Fibroblast of lung (primary cell): ENCODE measurements at regions not wholly inside any gene's neighbourhood (a gene's known extent, or its start where the extent isn't known, plus 50 kb on each side); places are given as distances from the start of the nearest gene placed in this dataset.

ENCODE experiments used
- DNase-seq, 2 donors: peaks; one replicate each; pipeline versions ENCODE4 v3.0.0 to v3.0.0-alpha.2; 2010; ENCODE audit warnings: low read depth in 2 of 2
- H2AFZ ChIP-seq: 2 replicates; pipeline ENCODE4 v1.5.1; 2012; ENCODE audit warnings: low read length, control low read depth, inconsistent platforms
- H3K27ac ChIP-seq: 2 replicates; pipeline ENCODE4 v1.5.1; 2011; ENCODE audit warnings: low read length, control low read depth; ENCODE audit not compliant: insufficient read depth
- H3K27me3 ChIP-seq: 2 replicates; pipeline ENCODE4 v1.5.1; 2011; ENCODE audit warnings: mild to moderate bottlenecking, low read length; ENCODE audit not compliant: control insufficient read depth, insufficient read depth
- H3K36me3 ChIP-seq: 2 replicates; pipeline ENCODE4 v1.5.1; 2011; ENCODE audit warnings: low read length; ENCODE audit not compliant: control insufficient read depth, insufficient read depth
- H3K4me1 ChIP-seq: 2 replicates; pipeline ENCODE4 v1.5.1; 2011; ENCODE audit warnings: low read length; ENCODE audit not compliant: control insufficient read depth, insufficient read depth; ENCODE audit errors: extremely low read depth
- H3K4me2 ChIP-seq: 2 replicates; pipeline ENCODE4 v1.5.1; 2011; ENCODE audit warnings: low read length, control low read depth; ENCODE audit not compliant: insufficient read depth; ENCODE audit errors: extremely low read depth
- H3K4me3 ChIP-seq, 4 experiments: fragments of 200-600 bp in 1 of 4; sonication (generic) in 1 of 4; replicated peaks in 1 of 4; 2 replicates each; pipeline ENCODE4 v1.5.1; 2011 to 2016; ENCODE audit warnings: low read length in 4 of 4, low read depth in 3 of 4, mild to moderate bottlenecking in 3 of 4, control low read depth in 2 of 4, inconsistent platforms in 1 of 4, mixed read lengths in 1 of 4; ENCODE audit not compliant: insufficient read depth in 1 of 4; ENCODE audit errors: control extremely low read depth in 1 of 4
- H3K79me2 ChIP-seq: 2 replicates; pipeline ENCODE4 v1.5.1; 2012; ENCODE audit warnings: mild to moderate bottlenecking, low read length, inconsistent platforms; ENCODE audit not compliant: control insufficient read depth, insufficient read depth
- H3K9ac ChIP-seq: 2 replicates; pipeline ENCODE4 v1.5.1; 2011; ENCODE audit warnings: mild to moderate bottlenecking, low read length, control low read depth; ENCODE audit not compliant: insufficient read depth
- H3K9me3 ChIP-seq: 2 replicates; pipeline ENCODE4 v1.5.1; 2012; ENCODE audit warnings: low read depth, low read length; ENCODE audit not compliant: control insufficient read depth, insufficient read depth
- H4K20me1 ChIP-seq: 2 replicates; pipeline ENCODE4 v1.5.1; 2011; ENCODE audit warnings: low read length; ENCODE audit not compliant: control insufficient read depth, insufficient read depth; ENCODE audit errors: extremely low read depth
- CTCF ChIP-seq, 2 donors: IDR thresholded peaks in 1 of 2; conservative IDR thresholded peaks in 1 of 2; 1 replicate in 1 of 2; 2 replicates in 1 of 2; pipeline ENCODE4 v1.5.1; 2011 to 2012; ENCODE audit warnings: low read length in 2 of 2, control low read depth in 1 of 2, inconsistent platforms in 1 of 2, low read depth in 1 of 2, mild to moderate bottlenecking in 1 of 2
- EZH2 ChIP-seq: IDR thresholded peaks from 2 replicates; pipeline ENCODE4 v1.5.1; 2012; ENCODE audit warnings: low read length, control low read depth, mild to moderate bottlenecking; ENCODE audit errors: missing control alignments

DNA sequence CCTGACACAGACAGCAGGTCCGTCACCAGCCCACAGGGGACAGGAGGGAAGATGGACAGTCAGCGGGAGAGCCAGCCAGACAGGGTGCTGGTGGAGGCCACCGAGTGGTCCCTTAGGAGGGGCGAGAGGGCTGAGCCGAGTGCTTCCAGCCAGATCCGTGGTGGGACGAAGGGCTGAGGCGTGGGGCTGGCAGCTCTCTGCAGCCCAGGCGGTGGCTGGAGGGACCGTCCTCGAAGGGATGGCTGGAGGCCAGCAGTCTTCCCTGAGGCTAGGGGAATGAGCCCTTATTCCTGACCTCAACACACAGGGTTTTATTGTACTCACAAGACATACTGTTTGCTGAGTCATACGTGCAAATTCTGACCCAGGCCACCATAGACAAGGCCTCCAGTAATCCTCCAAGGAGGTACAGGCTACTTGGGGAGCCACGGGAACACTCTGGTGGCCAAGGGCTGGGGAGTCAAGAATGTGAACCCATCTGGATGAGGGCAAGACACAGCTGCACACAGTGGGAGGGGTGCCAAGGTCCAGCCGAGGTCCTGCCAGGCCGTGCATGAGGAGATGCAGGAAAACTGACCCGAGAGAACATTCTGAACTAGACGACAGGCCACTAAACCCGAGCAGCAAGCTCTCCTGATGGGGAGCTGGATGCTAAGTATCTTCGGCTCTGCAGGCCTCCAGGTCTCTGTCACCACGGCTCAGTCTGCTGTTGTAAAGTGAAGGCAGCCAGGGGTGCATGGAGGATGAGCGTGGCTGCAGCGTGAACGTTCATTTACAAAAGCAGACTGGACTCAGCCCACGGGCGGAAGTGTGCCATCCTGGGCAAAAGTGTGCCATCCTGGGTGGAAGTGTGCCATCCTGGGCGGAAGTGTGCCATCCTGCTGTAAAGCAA, 242.5 kb downstream of the TTLL2 start:
- no peak overlapping the region for H3K4me2 ChIP-seq
- H4K20me1 ChIP-seq: no peaks in the 10 kb centered on the region
- H3K27me3 ChIP-seq: no peaks in the 10 kb centered on the region
- no peaks in the 10 kb centered on the region for H3K36me3 ChIP-seq
- no peak for DNase-seq
- H3K4me3 ChIP-seq: no peak overlapping the region
- TF ChIP-seq CTCF (conservative IDR thresholded peaks at IDR 0.05 in 1 of 2, IDR thresholded peaks at IDR 0.05 in 1 of 2; ENCODE audit: low read depth in 1 of 2, low read length in 2 of 2) (no peak), EZH2 (no peak)
- no peak overlapping the region for H3K9ac ChIP-seq
- H3K79me2 ChIP-seq: no peaks in the 10 kb centered on the region
- no peak overlapping the region for H2AFZ ChIP-seq
- H3K27ac ChIP-seq: no peak overlapping the region
- H3K4me1 ChIP-seq: no peaks in the 10 kb centered on the region
- no peaks in the 10 kb centered on the region for H3K9me3 ChIP-seq

DNA sequence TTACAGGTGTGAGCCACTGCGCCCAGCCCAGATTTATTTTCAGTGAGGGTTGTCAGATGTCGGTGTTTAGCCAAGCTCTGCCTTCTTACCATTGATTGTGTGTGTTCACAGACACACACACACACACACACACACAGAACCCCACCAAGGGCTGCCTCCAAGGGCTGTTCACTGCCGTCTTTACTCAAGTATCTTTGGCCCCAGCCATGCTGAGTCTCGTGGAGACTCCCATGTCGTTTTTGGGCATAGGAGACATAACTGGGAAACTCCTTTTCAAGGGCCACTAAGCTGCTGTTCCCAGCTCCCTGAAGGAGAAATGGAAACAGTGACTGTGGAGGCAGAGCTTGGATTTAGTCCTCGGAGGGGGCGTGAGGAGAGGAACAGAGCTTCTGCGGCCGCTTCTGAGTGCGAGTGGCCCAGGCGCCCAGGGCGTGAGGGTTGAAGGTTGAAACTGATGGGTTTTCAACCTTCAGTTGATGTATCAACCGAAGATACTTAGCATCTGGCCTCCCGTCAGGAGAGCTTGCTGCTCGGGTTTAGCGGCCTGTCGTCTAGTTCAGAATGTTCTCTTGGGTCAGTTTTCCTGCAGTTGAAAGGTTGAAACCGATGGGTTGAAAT, 243.6 kb downstream of the TTLL2 start:
- H3K4me3 ChIP-seq: no peak overlapping the region
- no peak overlapping the region for H3K27ac ChIP-seq
- no peak overlapping the region for H3K9ac ChIP-seq
- TF ChIP-seq EZH2: no peak
- no peak for TF ChIP-seq CTCF (conservative IDR thresholded peaks at IDR 0.05 in 1 of 2, IDR thresholded peaks at IDR 0.05 in 1 of 2; ENCODE audit: low read depth in 1 of 2, low read length in 2 of 2)
- no peak for DNase-seq
- no peaks in the 10 kb centered on the region for H3K36me3 ChIP-seq
- no peaks in the 10 kb centered on the region for H4K20me1 ChIP-seq
- no peaks in the 10 kb centered on the region for H3K79me2 ChIP-seq
- no peaks in the 10 kb centered on the region for H3K4me1 ChIP-seq
- no peaks in the 10 kb centered on the region for H3K27me3 ChIP-seq
- H2AFZ ChIP-seq: no peak overlapping the region
- H3K4me2 ChIP-seq: no peak overlapping the region
- H3K9me3 ChIP-seq: no peaks in the 10 kb centered on the region

DNA sequence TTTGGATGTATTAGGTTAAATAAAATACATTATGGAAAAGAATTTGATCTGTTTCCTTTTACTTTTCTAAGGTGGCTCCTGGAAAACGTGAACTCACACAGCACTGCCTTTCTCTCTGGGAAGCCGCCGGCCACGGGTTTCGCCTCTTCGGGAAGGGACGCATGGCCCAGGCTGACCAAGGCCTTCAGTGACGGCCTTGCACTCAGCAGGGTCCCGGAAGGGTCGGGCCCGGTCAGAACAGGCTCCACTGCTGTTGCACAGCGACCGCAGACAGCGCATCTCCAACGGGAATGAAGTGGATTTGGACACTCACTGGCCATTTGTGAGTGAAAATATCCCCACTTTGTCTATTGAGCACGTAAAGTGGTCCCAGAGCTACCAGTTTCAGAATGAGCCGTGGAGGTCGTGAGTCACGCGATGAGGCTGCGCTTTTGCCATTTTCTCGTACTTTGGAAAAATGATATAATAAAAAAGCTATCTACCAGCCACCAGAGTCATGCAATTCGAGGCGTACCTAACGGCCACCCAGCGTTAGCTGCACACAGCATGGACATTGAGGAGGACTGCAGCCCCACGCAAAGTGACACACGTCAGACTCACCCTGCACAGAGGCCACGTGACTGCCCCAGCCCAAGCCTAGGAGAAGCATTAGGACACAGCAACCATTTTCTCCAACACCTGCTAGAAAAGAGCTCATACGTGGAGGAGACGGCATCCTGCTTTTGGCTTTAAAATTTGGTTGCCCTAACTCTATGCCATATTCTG, 244.3 kb downstream of the TTLL2 start:
- TF ChIP-seq EZH2 (no peak), CTCF (conservative IDR thresholded peaks at IDR 0.05 in 1 of 2, IDR thresholded peaks at IDR 0.05 in 1 of 2; ENCODE audit: low read depth in 1 of 2, low read length in 2 of 2) (no peak)
- Histone ChIP-seq H4K20me1 (no peaks in the 10 kb centered on the region), H3K4me2 (no peak overlapping the region), H3K9ac (no peak overlapping the region), H3K4me1 (no peaks in the 10 kb centered on the region), H3K27me3 (no peaks in the 10 kb centered on the region), H3K36me3 (no peaks in the 10 kb centered on the region), H3K9me3 (no peaks in the 10 kb centered on the region), H3K79me2 (no peaks in the 10 kb centered on the region), H3K27ac (no peak overlapping the region), H3K4me3 (no peak overlapping the region), H2AFZ (no peak overlapping the region)
- DNase-seq: no peak
